ENCODE measurements at regions not wholly inside any gene's neighbourhood (a gene's known extent, or its start where the extent isn't known, plus 50 kb on each side); places are given as distances from the start of the nearest gene placed in this dataset.

DNA sequence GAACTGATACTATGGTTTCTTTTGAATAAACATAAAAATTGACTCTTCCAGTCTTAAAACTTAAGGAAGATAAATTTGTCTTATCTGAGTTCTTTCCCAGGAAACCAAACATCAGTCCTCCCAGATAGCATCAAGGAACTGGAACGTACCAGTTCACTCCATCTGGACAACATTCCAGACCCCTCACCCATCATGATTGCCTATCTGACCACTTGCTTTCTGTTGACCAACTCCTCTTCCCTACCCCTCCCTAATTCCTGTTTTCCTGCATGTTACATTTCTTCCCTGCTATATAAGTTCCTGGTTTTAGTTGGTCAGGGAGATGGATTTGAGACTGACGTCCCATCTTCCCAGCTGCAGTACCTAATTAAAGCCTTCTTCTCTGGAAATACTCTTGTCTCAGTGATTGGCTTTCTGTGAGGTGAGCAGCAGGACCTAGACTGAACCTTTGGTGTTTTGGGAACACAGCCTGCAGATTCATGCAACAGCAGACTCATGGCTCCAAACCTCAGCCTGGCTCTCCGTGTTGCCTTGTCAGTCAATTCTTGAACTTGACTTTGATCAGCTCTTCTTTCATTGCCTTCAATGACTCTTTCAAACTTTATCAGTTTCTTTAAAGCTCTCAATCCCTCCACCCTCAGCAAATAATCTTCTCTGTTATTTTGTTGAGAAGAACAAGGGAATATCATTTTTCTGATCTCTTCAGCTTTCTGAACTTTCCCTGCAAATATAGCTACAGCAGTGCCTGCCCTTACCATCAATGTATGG, 123.6 kb downstream of the RPL22L1 start:
- Histone ChIP-seq H3K27ac (ENCODE audit: insufficient read depth, low read length) (peak overlapping the region; percentile 19), H3K9me3 (ENCODE audit: control insufficient read depth, insufficient read depth, low read depth, low read length) (no peaks in the 10 kb centered on the region), H3K9ac (ENCODE audit: insufficient read depth, low read length) (no peak overlapping the region), H3K4me1 (ENCODE audit: control insufficient read depth, extremely low read depth, insufficient read depth, low read length) (peaks cover 29% of the 10 kb centered on the region), H2AFZ (ENCODE audit: low read length) (no peak overlapping the region), H3K27me3 (ENCODE audit: control insufficient read depth, insufficient read depth, low read length) (no peaks in the 10 kb centered on the region), H3K79me2 (ENCODE audit: control insufficient read depth, insufficient read depth, low read length) (no peaks in the 10 kb centered on the region), H4K20me1 (ENCODE audit: control insufficient read depth, extremely low read depth, insufficient read depth, low read length) (no peaks in the 10 kb centered on the region), H3K36me3 (ENCODE audit: control insufficient read depth, insufficient read depth, low read length) (no peaks in the 10 kb centered on the region), H3K4me2 (ENCODE audit: extremely low read depth, insufficient read depth, low read length) (no peak overlapping the region), H3K4me3 (replicated peaks in 1 of 4; ENCODE audit: control extremely low read depth in 1 of 4, insufficient read depth in 1 of 4, low read depth in 3 of 4, low read length in 4 of 4) (no peak overlapping the region)
- TF ChIP-seq, protein P1, sequence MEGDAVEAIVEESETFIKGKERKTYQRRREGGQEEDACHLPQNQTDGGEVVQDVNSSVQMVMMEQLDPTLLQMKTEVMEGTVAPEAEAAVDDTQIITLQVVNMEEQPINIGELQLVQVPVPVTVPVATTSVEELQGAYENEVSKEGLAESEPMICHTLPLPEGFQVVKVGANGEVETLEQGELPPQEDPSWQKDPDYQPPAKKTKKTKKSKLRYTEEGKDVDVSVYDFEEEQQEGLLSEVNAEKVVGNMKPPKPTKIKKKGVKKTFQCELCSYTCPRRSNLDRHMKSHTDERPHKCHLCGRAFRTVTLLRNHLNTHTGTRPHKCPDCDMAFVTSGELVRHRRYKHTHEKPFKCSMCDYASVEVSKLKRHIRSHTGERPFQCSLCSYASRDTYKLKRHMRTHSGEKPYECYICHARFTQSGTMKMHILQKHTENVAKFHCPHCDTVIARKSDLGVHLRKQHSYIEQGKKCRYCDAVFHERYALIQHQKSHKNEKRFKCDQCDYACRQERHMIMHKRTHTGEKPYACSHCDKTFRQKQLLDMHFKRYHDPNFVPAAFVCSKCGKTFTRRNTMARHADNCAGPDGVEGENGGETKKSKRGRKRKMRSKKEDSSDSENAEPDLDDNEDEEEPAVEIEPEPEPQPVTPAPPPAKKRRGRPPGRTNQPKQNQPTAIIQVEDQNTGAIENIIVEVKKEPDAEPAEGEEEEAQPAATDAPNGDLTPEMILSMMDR (conservative IDR thresholded peaks at IDR 0.05 in 1 of 2, IDR thresholded peaks at IDR 0.05 in 1 of 2; ENCODE audit: low read depth in 1 of 2, low read length in 2 of 2), result no peak
- TF ChIP-seq EZH2 (IDR thresholded peaks at IDR 0.05; ENCODE audit: low read length, missing control alignments), result no peak
- DNase-seq (ENCODE audit: low read depth in 2 of 2), result peak in 1 of 2 donors; percentile 60

- Histone ChIP-seq H2AFZ (ENCODE audit: low read length) (no peak overlapping the region), H3K4me3 (replicated peaks in 1 of 4; ENCODE audit: control extremely low read depth in 1 of 4, insufficient read depth in 1 of 4, low read depth in 3 of 4, low read length in 4 of 4) (no peak overlapping the region), H3K4me1 (ENCODE audit: control insufficient read depth, extremely low read depth, insufficient read depth, low read length) (peaks cover 25% of the 10 kb centered on the region), H3K27me3 (ENCODE audit: control insufficient read depth, insufficient read depth, low read length) (no peaks in the 10 kb centered on the region), H3K9me3 (ENCODE audit: control insufficient read depth, insufficient read depth, low read depth, low read length) (no peaks in the 10 kb centered on the region), H3K9ac (ENCODE audit: insufficient read depth, low read length) (no peak overlapping the region), H4K20me1 (ENCODE audit: control insufficient read depth, extremely low read depth, insufficient read depth, low read length) (no peaks in the 10 kb centered on the region), H3K27ac (ENCODE audit: insufficient read depth, low read length) (peak overlapping the region; percentile 41), H3K79me2 (ENCODE audit: control insufficient read depth, insufficient read depth, low read length) (no peaks in the 10 kb centered on the region), H3K36me3 (ENCODE audit: control insufficient read depth, insufficient read depth, low read length) (no peaks in the 10 kb centered on the region), H3K4me2 (ENCODE audit: extremely low read depth, insufficient read depth, low read length) (no peak overlapping the region)
- DNase-seq (ENCODE audit: low read depth in 2 of 2), result peak in 1 of 2 donors; percentile 92
- no peak for TF ChIP-seq EZH2 (IDR thresholded peaks at IDR 0.05; ENCODE audit: low read length, missing control alignments)
These were observed 124.7 kb downstream of the RPL22L1 start for GRCh38 chr3:170745211-170745718.

GRCh38 chr3:170741756-170742529, 128.1 kb downstream of the RPL22L1 start:
- Histone ChIP-seq H2AFZ (ENCODE audit: low read length) (no peak overlapping the region), H3K4me2 (ENCODE audit: extremely low read depth, insufficient read depth, low read length) (no peak overlapping the region), H3K27ac (ENCODE audit: insufficient read depth, low read length) (peak overlapping the region; percentile 88), H3K79me2 (ENCODE audit: control insufficient read depth, insufficient read depth, low read length) (peaks cover 10% of the 10 kb centered on the region), H3K27me3 (ENCODE audit: control insufficient read depth, insufficient read depth, low read length) (no peaks in the 10 kb centered on the region), H4K20me1 (ENCODE audit: control insufficient read depth, extremely low read depth, insufficient read depth, low read length) (no peaks in the 10 kb centered on the region), H3K9me3 (ENCODE audit: control insufficient read depth, insufficient read depth, low read depth, low read length) (no peaks in the 10 kb centered on the region), H3K4me3 (replicated peaks in 1 of 4; ENCODE audit: control extremely low read depth in 1 of 4, insufficient read depth in 1 of 4, low read depth in 3 of 4, low read length in 4 of 4) (no peak overlapping the region), H3K9ac (ENCODE audit: insufficient read depth, low read length) (no peak overlapping the region), H3K4me1 (ENCODE audit: control insufficient read depth, extremely low read depth, insufficient read depth, low read length) (peaks cover 36% of the 10 kb centered on the region), H3K36me3 (ENCODE audit: control insufficient read depth, insufficient read depth, low read length) (no peaks in the 10 kb centered on the region)
- no peak for TF ChIP-seq EZH2 (IDR thresholded peaks at IDR 0.05; ENCODE audit: low read length, missing control alignments)
- TF ChIP-seq, protein P1 (conservative IDR thresholded peaks at IDR 0.05 in 1 of 2, IDR thresholded peaks at IDR 0.05 in 1 of 2; ENCODE audit: low read depth in 1 of 2, low read length in 2 of 2), result no peak
- peak in 1 of 2 donors; percentile 63 for DNase-seq (ENCODE audit: low read depth in 2 of 2)
